ENCODE measurements at regions not wholly inside any gene's neighbourhood (a gene's known extent, or its start where the extent isn't known, plus 50 kb on each side); places are given as distances from the start of the nearest gene placed in this dataset.

DNA sequence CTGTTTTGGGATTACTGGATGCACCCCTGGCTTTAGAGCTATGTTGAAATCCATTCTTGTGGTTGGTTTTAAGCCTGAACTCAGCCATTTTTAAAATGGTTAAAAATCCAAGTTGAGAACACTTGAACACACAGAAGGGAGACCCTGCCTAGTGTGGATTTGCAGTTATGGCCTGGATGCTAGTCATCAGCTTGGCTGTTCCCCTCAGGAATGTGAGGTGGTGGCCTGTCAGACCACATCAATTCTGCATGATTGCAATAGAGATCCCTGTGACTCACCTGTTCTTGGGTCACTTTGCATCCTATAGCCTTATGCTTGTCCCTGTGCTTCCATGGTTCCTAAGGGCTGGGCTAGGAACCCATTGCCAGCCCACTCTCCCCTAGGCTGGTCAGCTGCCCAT lies 454.1 kb downstream of the ATP23 start:
- H3K27me3 Mint-ChIP-seq (ENCODE audit: low read depth in 3 of 3): peaks cover 0 to 1% (median 0%) of the 10 kb centered on the region in 3 donors
- no peaks in the 10 kb centered on the region for H4K20me1 ChIP-seq (ENCODE audit: insufficient read depth, low read length)
- H3K36me3 ChIP-seq (replicated peaks in 1 of 2; ENCODE audit: control insufficient read depth in 1 of 2, insufficient read depth in 2 of 2, low read length in 2 of 2): no peaks in the 10 kb centered on the region
- H2AFZ ChIP-seq (ENCODE audit: insufficient read depth, low read depth, low read length, poor library complexity, severe bottlenecking): no peak overlapping the region
- H3K4me1 Mint-ChIP-seq: no peaks in the 10 kb centered on the region
- no peaks in the 10 kb centered on the region for H3K79me2 ChIP-seq (ENCODE audit: insufficient read depth, low read length)
- no peak for DNase-seq
- peaks cover 0 to 3% of the 10 kb centered on the region in 2 donors for H3K9me3 ChIP-seq (replicated peaks in 1 of 2; ENCODE audit: control insufficient read depth in 1 of 2, insufficient read depth in 1 of 2, low read length in 2 of 2)
- H3K9me3 Mint-ChIP-seq: peaks cover 0 to 8% (median 5%) of the 10 kb centered on the region in 7 donors
- no peaks in the 10 kb centered on the region for H3K4me1 ChIP-seq (ENCODE audit: control insufficient read depth in 1 of 2, insufficient read depth in 2 of 2, low read length in 2 of 2)
- no peak overlapping the region for H3K27ac ChIP-seq (ENCODE audit: low read depth in 1 of 2, low read length in 2 of 2)
- no peak overlapping the region for H3K4me2 ChIP-seq (replicated peaks; ENCODE audit: extremely low read depth, low read length, poor library complexity, severe bottlenecking)
- no peaks in the 10 kb centered on the region for H3K27me3 ChIP-seq (ENCODE audit: control insufficient read depth in 2 of 2, insufficient read depth in 2 of 2, low read length in 2 of 2)
- no peak overlapping the region for H3K9ac ChIP-seq (ENCODE audit: insufficient read depth, low read length, poor library complexity, severe bottlenecking)
- no peak overlapping the region for H3K27ac Mint-ChIP-seq
- no peak overlapping the region for H3K4me3 Mint-ChIP-seq
- no peak for TF ChIP-seq CTCF (IDR thresholded peaks at IDR 0.05)
- intact Hi-C loops (cut with micrococcal nuclease): no loop called here
- H3K36me3 Mint-ChIP-seq: no peaks in the 10 kb centered on the region
- no peak overlapping the region for H3K4me3 ChIP-seq (replicated peaks in 1 of 3; ENCODE audit: low read depth in 2 of 3, low read length in 3 of 3)

GRCh38 chr12:58396239-58396638 lies 454.9 kb downstream of the ATP23 start:
- H3K27me3 Mint-ChIP-seq (ENCODE audit: low read depth in 3 of 3): peaks cover 0 to 1% (median 0%) of the 10 kb centered on the region in 3 donors
- no peaks in the 10 kb centered on the region for H3K79me2 ChIP-seq (ENCODE audit: insufficient read depth, low read length)
- H3K36me3 ChIP-seq (replicated peaks in 1 of 2; ENCODE audit: control insufficient read depth in 1 of 2, insufficient read depth in 2 of 2, low read length in 2 of 2): no peaks in the 10 kb centered on the region
- 40% methylated on average over 1 of the region's 2 CpGs for WGBS (ENCODE audit: insufficient coverage)
- no peak overlapping the region for H3K9ac ChIP-seq (ENCODE audit: insufficient read depth, low read length, poor library complexity, severe bottlenecking)
- H3K27ac ChIP-seq (ENCODE audit: low read depth in 1 of 2, low read length in 2 of 2): no peak overlapping the region
- H3K27me3 ChIP-seq (ENCODE audit: control insufficient read depth in 2 of 2, insufficient read depth in 2 of 2, low read length in 2 of 2): no peaks in the 10 kb centered on the region
- H3K4me1 ChIP-seq (ENCODE audit: control insufficient read depth in 1 of 2, insufficient read depth in 2 of 2, low read length in 2 of 2): no peaks in the 10 kb centered on the region
- H3K4me3 Mint-ChIP-seq: no peak overlapping the region
- intact Hi-C loops (cut with micrococcal nuclease): no loop called here
- DNase-seq: no peak
- peaks cover 0 to 3% of the 10 kb centered on the region in 2 donors for H3K9me3 ChIP-seq (replicated peaks in 1 of 2; ENCODE audit: control insufficient read depth in 1 of 2, insufficient read depth in 1 of 2, low read length in 2 of 2)
- no peak for TF ChIP-seq CTCF (IDR thresholded peaks at IDR 0.05)
- H4K20me1 ChIP-seq (ENCODE audit: insufficient read depth, low read length): no peaks in the 10 kb centered on the region
- H3K4me3 ChIP-seq (replicated peaks in 1 of 3; ENCODE audit: low read depth in 2 of 3, low read length in 3 of 3): no peak overlapping the region
- no peaks in the 10 kb centered on the region for H3K36me3 Mint-ChIP-seq
- H3K4me2 ChIP-seq (replicated peaks; ENCODE audit: extremely low read depth, low read length, poor library complexity, severe bottlenecking): no peak overlapping the region
- H2AFZ ChIP-seq (ENCODE audit: insufficient read depth, low read depth, low read length, poor library complexity, severe bottlenecking): no peak overlapping the region
- H3K27ac Mint-ChIP-seq: no peak overlapping the region
- H3K9me3 Mint-ChIP-seq: peaks cover 0 to 8% (median 5%) of the 10 kb centered on the region in 7 donors
- no peaks in the 10 kb centered on the region for H3K4me1 Mint-ChIP-seq

Data from CD14-positive monocyte (primary cell).